Astrocyte (in vitro differentiated cells and primary cell): ENCODE measurements at regions not wholly inside any gene's neighbourhood (a gene's known extent, or its start where the extent isn't known, plus 50 kb on each side); places are given as distances from the start of the nearest gene placed in this dataset.

Experiments used
- EZH2 ChIP-seq: IDR thresholded peaks from 2 replicates; pipeline ENCODE4 v1.6.1; 2012; ENCODE audit warnings: mild to moderate bottlenecking, low read length, inconsistent platforms; ENCODE audit not compliant: insufficient read depth
- TF ChIP-seq, protein P1 (sequence below): IDR thresholded peaks from 2 replicates; pipeline ENCODE4 v1.5.1; 2011; ENCODE audit warnings: low read depth, mild to moderate bottlenecking, inconsistent platforms, low read length, moderate library complexity; ENCODE audit not compliant: insufficient read depth

DNA sequence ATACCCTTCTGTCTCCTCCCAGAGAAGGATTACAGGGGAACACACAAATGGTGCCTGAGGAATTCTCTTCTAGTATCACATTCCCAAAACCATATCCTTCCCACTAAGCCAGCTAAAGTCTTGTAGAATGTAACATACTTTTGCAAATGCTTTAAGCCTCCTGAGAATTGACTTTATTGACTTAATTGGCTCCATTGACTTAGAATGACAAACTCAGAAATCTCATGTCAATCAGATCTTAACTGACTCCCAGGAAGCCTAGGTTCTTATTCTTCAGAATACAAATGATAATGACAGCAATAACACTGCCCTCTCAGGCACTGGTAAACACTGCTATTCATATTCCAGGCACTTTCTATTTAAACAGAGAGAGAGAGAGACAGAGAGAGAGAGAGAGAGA lies 356.9 kb upstream of the PRKCQ start:
- TF ChIP-seq, protein P1, sequence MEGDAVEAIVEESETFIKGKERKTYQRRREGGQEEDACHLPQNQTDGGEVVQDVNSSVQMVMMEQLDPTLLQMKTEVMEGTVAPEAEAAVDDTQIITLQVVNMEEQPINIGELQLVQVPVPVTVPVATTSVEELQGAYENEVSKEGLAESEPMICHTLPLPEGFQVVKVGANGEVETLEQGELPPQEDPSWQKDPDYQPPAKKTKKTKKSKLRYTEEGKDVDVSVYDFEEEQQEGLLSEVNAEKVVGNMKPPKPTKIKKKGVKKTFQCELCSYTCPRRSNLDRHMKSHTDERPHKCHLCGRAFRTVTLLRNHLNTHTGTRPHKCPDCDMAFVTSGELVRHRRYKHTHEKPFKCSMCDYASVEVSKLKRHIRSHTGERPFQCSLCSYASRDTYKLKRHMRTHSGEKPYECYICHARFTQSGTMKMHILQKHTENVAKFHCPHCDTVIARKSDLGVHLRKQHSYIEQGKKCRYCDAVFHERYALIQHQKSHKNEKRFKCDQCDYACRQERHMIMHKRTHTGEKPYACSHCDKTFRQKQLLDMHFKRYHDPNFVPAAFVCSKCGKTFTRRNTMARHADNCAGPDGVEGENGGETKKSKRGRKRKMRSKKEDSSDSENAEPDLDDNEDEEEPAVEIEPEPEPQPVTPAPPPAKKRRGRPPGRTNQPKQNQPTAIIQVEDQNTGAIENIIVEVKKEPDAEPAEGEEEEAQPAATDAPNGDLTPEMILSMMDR = no peak
- TF ChIP-seq EZH2 = no peak
